Esophagus muscularis mucosa (tissue), 2 donors: ENCODE measurements at regions not wholly inside any gene's neighbourhood (a gene's known extent, or its start where the extent isn't known, plus 50 kb on each side); places are given as distances from the start of the nearest gene placed in this dataset.

Source experiments
- POLR2A ChIP-seq: fragments of 450-650 bp; IDR thresholded peaks from one replicate; pipeline ENCODE4 v1.6.1; 2017; ENCODE audit warnings: antibody characterized with exemption, moderate library complexity, mild to moderate bottlenecking, low read depth
- POLR2AphosphoS5 ChIP-seq, 2 donors: sonication (generic); formaldehyde crosslinking; IDR thresholded peaks; one replicate each; pipeline ENCODE4 v1.6.1; 2017; ENCODE audit warnings: antibody characterized with exemption in 2 of 2

DNA sequence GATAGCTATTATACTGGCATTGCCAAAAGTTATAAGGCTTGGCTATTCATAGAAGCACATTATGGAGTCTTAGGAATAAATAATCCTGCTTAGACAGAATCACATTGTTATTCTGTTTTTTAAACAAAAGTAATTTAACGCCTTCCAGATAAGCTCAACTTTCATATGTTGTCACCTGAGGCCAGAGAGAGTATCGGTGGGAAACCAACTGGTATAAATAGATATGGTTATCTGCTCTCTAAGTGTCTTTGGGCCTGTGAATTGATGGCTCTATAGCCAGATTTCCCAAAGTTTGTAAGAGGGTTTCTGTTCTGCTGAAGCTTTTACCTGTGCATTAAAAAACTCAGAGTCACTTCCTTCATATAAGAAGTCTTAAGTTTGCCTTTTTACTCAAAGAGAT, 1449.4 kb downstream of the CDH11 start:
- no peak for TF ChIP-seq POLR2AphosphoS5 (IDR thresholded peaks at IDR 0.05)
- no peak for TF ChIP-seq POLR2A
